Peyer's patch (tissue), 4 donors: ENCODE measurements at regions not wholly inside any gene's neighbourhood (a gene's known extent, or its start where the extent isn't known, plus 50 kb on each side); places are given as distances from the start of the nearest gene placed in this dataset.

Experiments used
- DNase-seq, 3 donors: peaks; one replicate each; pipeline ENCODE4 v3.0.0-alpha.2; 2017 to 2019
- H3K27ac ChIP-seq, 4 donors: fragments of 200-600 bp; sonication (generic); one replicate each; pipeline ENCODE4 v1.5.1; 2016 to 2019
- H3K27me3 ChIP-seq, 2 donors: fragments of 200-600 bp; sonication (generic); one replicate each; pipeline ENCODE4 v1.5.1; 2019
- H3K36me3 ChIP-seq, 3 donors: fragments of 200-600 bp; sonication (generic); one replicate each; pipeline ENCODE4 v1.5.1; 2016 to 2019
- H3K4me1 ChIP-seq, 4 donors: fragments of 200-600 bp; sonication (generic); one replicate each; pipeline ENCODE4 v1.5.1; 2016 to 2019
- H3K4me3 ChIP-seq, 4 donors: fragments of 200-600 bp; sonication (generic); 1 replicate in 3 of 4; 2 replicates in 1 of 4; pipeline ENCODE4 v1.5.1; 2016 to 2019; ENCODE audit warnings: mild to moderate bottlenecking in 1 of 4
- H3K9me3 ChIP-seq, 4 donors: fragments of 200-600 bp; sonication (generic); one replicate each; pipeline ENCODE4 v1.5.1; 2016 to 2019; ENCODE audit warnings: mild to moderate bottlenecking in 1 of 4
- POLR2A ChIP-seq, 2 donors: fragments of 450-650 bp; IDR thresholded peaks; one replicate each; pipeline ENCODE4 v1.5.1; 2017; ENCODE audit warnings: antibody characterized with exemption in 2 of 2, mild to moderate bottlenecking in 2 of 2, moderate library complexity in 2 of 2
- TF ChIP-seq, protein P1 (sequence below), 6 experiments: fragments of 450-650 bp in 4 of 6; fragments of 200-600 bp in 2 of 6; sonication (generic) in 1 of 6; IDR thresholded peaks; one replicate each; pipeline ENCODE4 v1.5.1; 2017 to 2019; ENCODE audit warnings: antibody characterized with exemption in 6 of 6, mild to moderate bottlenecking in 3 of 6, moderate library complexity in 1 of 6

DNA sequence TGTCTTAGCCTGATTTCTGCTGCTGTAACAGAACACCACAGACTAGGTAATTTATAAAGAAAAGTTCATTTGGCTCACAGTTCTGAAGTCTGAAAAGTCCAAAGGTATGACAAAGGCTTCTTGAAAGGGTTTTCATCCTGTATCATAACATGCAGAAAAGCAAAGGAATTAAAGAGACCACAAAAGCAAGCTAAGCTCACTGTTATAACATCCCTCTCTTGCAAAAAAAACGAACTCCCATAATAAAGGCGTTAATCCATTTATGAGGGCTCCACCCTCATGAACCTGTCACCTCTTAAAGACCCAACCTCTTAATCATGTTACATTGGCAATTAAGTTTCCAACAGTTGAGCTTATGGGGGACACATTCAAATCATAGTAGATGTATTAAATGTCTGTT lies 197.9 kb downstream of the PLOD2 start:
- TF ChIP-seq, protein P1, sequence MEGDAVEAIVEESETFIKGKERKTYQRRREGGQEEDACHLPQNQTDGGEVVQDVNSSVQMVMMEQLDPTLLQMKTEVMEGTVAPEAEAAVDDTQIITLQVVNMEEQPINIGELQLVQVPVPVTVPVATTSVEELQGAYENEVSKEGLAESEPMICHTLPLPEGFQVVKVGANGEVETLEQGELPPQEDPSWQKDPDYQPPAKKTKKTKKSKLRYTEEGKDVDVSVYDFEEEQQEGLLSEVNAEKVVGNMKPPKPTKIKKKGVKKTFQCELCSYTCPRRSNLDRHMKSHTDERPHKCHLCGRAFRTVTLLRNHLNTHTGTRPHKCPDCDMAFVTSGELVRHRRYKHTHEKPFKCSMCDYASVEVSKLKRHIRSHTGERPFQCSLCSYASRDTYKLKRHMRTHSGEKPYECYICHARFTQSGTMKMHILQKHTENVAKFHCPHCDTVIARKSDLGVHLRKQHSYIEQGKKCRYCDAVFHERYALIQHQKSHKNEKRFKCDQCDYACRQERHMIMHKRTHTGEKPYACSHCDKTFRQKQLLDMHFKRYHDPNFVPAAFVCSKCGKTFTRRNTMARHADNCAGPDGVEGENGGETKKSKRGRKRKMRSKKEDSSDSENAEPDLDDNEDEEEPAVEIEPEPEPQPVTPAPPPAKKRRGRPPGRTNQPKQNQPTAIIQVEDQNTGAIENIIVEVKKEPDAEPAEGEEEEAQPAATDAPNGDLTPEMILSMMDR (IDR thresholded peaks at IDR 0.05) = no peak
- TF ChIP-seq POLR2A (IDR thresholded peaks at IDR 0.05) = no peak
- H3K27me3 ChIP-seq = no peaks in the 10 kb centered on the region
- H3K4me3 ChIP-seq = no peak overlapping the region
- no peak for DNase-seq
- no peaks in the 10 kb centered on the region for H3K9me3 ChIP-seq
- no peaks in the 10 kb centered on the region for H3K36me3 ChIP-seq
- H3K27ac ChIP-seq = no peak overlapping the region
- no peaks in the 10 kb centered on the region for H3K4me1 ChIP-seq

DNA sequence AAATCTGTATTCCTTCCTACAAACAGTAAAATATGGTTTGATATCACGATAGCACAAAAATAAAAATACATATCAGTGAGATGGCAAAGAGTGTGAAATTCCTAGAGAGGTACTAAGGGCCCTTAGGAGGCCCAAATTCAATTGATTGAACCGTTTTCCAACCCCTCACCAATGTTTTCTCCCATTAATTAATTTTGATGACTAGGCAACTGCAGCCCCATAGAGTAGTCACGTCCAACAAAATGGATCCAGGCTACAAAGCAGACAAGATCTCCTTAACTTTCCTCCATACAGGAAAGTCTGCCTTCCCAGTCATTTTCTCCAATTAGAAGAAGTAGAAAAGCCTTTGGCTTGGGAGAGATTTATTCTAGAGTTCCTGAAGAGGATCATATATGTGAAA lies 193.9 kb downstream of the PLOD2 start:
- Histone ChIP-seq H3K27me3 (no peaks in the 10 kb centered on the region), H3K4me1 (no peaks in the 10 kb centered on the region), H3K9me3 (no peaks in the 10 kb centered on the region), H3K27ac (no peak overlapping the region), H3K4me3 (no peak overlapping the region), H3K36me3 (no peaks in the 10 kb centered on the region)
- no peak for DNase-seq
- TF ChIP-seq, protein P1 (IDR thresholded peaks at IDR 0.05) = no peak
- no peak for TF ChIP-seq POLR2A (IDR thresholded peaks at IDR 0.05)

DNA sequence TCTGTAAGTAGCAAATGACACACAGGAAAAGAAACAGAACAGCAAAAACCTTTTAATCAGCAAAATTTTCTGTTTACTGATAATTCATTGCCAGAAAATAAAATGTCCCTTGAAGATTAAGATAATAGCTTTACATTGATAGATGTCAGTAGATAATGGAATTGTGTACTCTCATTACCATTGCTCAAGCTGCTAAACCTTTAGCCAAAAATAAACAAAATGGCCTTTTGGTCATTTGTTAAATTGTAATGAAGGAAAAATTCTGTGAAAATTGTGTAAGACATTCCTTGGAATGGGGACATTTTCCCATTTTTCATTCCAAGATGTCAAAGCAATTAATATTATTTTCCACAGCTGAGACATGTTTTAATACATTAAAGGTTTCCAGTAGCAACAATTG lies 189.8 kb downstream of the PLOD2 start:
- Histone ChIP-seq H3K27ac (no peak overlapping the region), H3K4me1 (no peaks in the 10 kb centered on the region), H3K27me3 (no peaks in the 10 kb centered on the region), H3K4me3 (no peak overlapping the region), H3K36me3 (no peaks in the 10 kb centered on the region), H3K9me3 (no peaks in the 10 kb centered on the region)
- TF ChIP-seq, protein P1 (IDR thresholded peaks at IDR 0.05) = no peak
- no peak for TF ChIP-seq POLR2A (IDR thresholded peaks at IDR 0.05)
- DNase-seq = no peak

DNA sequence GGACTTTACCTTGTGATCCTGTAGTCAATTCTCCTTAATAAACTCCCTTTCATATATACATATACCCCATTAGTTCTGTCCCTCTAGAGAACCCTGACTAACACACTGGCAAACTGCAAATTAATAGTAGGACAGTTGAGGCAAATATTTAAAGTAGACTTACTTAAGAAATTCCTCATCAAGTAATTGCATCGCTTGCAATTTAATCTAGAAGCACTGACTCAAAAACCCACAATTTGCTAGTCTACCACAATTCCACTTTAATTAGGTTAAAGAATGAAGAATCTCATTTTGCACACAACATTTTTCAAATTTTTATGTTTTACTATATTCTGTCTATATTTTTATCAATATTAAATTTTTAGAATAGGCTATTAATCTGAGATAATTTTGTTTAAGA lies 188.1 kb downstream of the PLOD2 start:
- TF ChIP-seq POLR2A (IDR thresholded peaks at IDR 0.05) = no peak
- TF ChIP-seq, protein P1 (IDR thresholded peaks at IDR 0.05) = no peak
- Histone ChIP-seq H3K27me3 (no peaks in the 10 kb centered on the region), H3K4me3 (no peak overlapping the region), H3K27ac (no peak overlapping the region), H3K4me1 (no peaks in the 10 kb centered on the region), H3K9me3 (no peaks in the 10 kb centered on the region), H3K36me3 (no peaks in the 10 kb centered on the region)
- no peak for DNase-seq

DNA sequence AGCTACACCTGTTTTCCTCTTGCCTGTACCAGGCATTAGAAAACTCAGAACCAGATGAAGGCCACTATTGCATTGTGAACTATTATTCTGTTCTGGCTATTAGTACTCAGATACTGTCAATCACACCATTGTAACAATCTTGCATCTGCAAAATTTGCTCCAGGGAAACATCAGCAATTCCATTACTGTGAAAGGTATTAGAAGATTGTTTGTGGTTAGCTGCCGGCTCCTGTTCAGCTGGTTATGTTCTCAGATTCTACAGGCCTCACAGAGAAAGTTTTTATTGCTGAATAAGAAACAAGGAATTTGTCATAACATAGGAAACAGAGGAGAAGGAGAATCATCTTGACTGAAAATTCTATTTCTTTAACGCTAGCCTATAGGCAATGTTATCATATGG lies 179.9 kb downstream of the PLOD2 start:
- no peak overlapping the region for H3K27ac ChIP-seq
- TF ChIP-seq, protein P1 (IDR thresholded peaks at IDR 0.05) = no peak
- TF ChIP-seq POLR2A (IDR thresholded peaks at IDR 0.05) = no peak
- no peak for DNase-seq
- no peaks in the 10 kb centered on the region for H3K9me3 ChIP-seq
- H3K4me3 ChIP-seq = no peak overlapping the region
- H3K36me3 ChIP-seq = no peaks in the 10 kb centered on the region
- no peaks in the 10 kb centered on the region for H3K4me1 ChIP-seq
- no peaks in the 10 kb centered on the region for H3K27me3 ChIP-seq

DNA sequence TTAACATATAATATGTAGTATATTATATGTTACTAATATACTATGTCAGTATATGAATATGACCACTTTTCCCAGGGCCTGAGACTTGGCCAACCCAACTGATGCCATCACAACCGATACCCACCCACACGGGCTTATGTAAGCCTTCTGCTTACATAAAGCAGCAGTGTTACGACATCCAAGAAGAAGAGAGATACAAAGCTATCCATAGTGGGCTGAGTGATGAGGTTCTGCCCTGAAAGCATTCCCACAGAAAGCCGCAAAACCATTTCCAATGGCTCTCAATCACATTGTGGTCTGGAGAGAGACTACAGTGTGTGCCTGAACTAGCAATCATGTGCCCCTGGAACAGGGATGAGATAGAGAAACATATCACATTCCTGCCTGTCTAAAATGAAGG lies 177.9 kb downstream of the PLOD2 start:
- no peaks in the 10 kb centered on the region for H3K27me3 ChIP-seq
- H3K4me1 ChIP-seq = no peaks in the 10 kb centered on the region
- no peaks in the 10 kb centered on the region for H3K36me3 ChIP-seq
- H3K9me3 ChIP-seq = no peaks in the 10 kb centered on the region
- H3K27ac ChIP-seq = no peak overlapping the region
- TF ChIP-seq, protein P1 (IDR thresholded peaks at IDR 0.05) = no peak
- TF ChIP-seq POLR2A (IDR thresholded peaks at IDR 0.05) = no peak
- no peak overlapping the region for H3K4me3 ChIP-seq
- no peak for DNase-seq
